ENCODE measurements at regions not wholly inside any gene's neighbourhood (a gene's known extent, or its start where the extent isn't known, plus 50 kb on each side); places are given as distances from the start of the nearest gene placed in this dataset.
"Not testable (repeated sequence)": the region's sequence is repeated elsewhere in the genome, so short reads cannot be mapped to it uniquely, and the experiment has no call there.

DNA sequence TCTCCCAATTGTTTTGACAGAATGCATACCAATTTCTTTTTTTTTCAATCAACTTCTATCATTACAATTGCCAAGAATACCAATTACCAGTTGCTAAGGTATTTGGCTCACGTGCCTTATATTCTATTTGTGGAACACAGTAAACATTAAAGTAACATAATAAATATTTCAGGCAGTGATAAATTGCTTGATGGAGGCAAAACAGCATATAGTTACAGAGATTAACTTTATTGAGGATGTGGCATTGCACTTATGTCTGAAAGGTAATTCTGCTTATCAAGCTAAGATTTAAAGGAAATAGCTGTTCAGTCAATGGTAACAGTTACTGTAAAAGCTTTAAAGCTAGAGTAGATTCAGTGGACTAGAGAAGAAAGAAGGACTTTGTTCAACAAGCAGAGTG, 1107.8 kb downstream of the FSCB start:
- no peak overlapping the region for H3K27ac Mint-ChIP-seq
- H3K4me1 Mint-ChIP-seq = no peaks in the 10 kb centered on the region
- no peak for DNase-seq
- no peaks in the 10 kb centered on the region for H3K36me3 Mint-ChIP-seq
- peaks cover 4% of the 10 kb centered on the region for H3K9me3 Mint-ChIP-seq
- no peak overlapping the region for H3K4me3 Mint-ChIP-seq
- H3K27me3 Mint-ChIP-seq = no peaks in the 10 kb centered on the region

DNA sequence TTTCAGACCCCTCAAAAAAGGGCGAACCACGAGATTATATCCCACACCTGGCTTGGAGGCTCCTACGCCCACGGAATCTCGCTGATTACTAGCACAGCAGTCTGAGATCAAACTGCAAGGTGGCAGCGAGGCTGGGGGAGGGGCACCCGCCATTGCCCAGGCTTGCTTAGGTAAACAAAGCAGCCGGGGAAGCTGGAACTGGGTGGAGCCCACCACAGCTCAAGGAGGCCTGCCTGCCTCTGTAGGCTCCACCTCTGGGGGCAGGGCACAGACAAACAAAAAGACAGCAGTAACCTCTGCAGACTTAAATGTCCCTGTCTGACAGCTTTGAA, 1136.6 kb downstream of the FSCB start:
- H3K36me3 Mint-ChIP-seq, DNase-seq, H3K4me1 Mint-ChIP-seq, H3K27ac Mint-ChIP-seq, H3K4me3 Mint-ChIP-seq, H3K27me3 Mint-ChIP-seq, H3K9me3 Mint-ChIP-seq: not testable (repeated sequence)

DNA sequence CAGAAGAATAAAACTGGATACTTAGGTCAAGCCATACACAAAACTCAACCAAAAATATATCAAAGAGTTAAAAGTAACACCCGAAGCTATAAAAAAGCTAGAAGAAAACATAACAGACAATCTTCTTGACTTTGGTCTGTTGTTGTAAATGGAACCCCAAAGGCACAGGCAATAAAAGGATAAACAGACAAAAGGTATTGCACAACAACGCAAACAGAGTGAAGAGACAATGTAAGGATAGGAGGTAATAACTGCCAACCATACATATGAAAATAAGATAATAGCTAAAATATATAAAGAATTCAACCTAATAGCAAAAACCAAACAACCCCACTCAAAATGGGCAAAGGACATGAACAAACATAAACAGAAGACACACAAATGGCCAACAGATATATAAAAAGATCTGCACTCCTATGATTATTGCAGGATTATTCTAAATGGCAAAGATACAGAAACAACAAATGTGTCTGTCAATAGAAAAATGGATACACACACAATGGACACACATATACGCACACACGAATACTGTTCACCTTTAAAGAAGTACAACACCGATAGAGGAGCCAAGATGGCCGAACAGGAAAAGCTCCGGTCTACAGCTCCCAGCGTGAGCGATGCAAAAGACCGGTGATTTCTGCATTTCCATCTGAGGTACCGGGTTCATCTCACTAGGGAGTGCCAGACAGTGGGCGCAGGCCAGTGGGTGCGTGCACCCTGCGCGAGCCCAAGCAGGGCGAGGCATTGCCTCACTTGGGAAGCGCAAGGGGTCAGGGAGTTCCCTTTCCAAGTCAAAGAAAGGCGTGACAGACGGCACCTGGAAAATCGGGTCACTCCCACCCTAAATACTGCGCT, 1137.1 kb downstream of the FSCB start:
- Mint-ChIP-seq H3K4me1 (no peaks in the 10 kb centered on the region), H3K36me3 (no peaks in the 10 kb centered on the region), H3K4me3 (no peak overlapping the region), H3K27me3 (no peaks in the 10 kb centered on the region), H3K27ac (no peak overlapping the region), H3K9me3 (peaks cover 9% of the 10 kb centered on the region)
- no peak for DNase-seq

DNA sequence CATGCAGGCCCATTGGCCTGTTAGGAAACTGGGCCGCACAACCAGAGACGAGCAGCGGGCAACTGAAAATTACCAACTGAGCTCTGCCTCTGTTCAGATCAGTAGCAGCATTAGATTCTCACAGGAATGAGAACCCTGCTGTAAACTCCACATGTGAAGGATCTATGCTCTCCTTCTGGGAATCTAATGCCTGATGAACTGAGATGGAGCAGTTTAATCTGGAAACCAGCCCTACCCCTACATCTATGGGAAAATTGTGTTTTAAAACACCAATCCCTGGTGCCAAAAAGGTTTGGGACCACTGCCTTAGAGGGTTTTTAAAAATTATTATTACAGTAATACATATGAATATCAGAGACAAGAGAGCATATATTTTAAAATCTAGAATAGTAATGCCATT, 1144.5 kb downstream of the FSCB start:
- H3K27me3 Mint-ChIP-seq = no peaks in the 10 kb centered on the region
- no peaks in the 10 kb centered on the region for H3K9me3 Mint-ChIP-seq
- H3K4me3 Mint-ChIP-seq = no peak overlapping the region
- no peak for DNase-seq
- no peaks in the 10 kb centered on the region for H3K4me1 Mint-ChIP-seq
- H3K36me3 Mint-ChIP-seq = no peaks in the 10 kb centered on the region
- H3K27ac Mint-ChIP-seq = no peak overlapping the region

DNA sequence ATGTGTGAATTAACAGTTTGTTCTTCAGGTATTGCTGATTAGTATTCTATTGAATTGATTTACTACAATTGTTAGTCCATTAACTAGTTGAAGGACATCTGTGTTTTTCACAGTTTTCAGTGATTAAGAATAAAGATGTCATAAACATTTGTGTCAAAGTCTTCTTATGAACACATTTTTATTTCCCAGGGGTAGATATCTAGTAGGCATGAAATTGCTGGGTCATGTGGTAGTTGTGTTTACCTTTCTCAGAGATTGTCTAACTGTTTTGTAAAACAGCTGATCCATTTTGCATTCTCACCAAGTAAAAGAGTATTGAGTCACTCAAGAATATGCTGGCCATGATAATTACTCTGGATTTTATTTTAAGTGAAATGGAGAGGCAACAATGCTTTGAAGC, 1145.3 kb downstream of the FSCB start:
- DNase-seq = no peak
- no peaks in the 10 kb centered on the region for H3K36me3 Mint-ChIP-seq
- H3K4me3 Mint-ChIP-seq = no peak overlapping the region
- no peaks in the 10 kb centered on the region for H3K9me3 Mint-ChIP-seq
- no peaks in the 10 kb centered on the region for H3K4me1 Mint-ChIP-seq
- no peak overlapping the region for H3K27ac Mint-ChIP-seq
- no peaks in the 10 kb centered on the region for H3K27me3 Mint-ChIP-seq

DNA sequence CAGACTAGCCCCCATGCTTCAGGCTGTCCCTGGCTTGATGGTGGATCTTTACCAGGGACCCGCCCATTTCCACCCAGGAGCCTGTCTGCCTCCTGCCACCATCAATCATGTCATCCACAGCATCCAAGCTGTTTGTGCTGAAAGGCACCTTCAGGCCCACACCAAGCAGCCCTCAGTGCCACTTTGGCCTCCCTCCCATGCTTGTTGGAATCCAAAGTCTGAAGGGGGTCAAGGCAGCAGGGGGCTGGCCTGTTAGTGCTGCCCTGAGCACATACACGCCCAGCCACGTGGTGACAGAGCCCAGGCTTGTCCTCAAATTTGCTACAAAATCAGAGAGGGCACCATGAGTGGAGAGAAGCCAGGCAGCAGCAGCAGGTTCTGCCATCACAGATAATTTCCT, 1146.8 kb downstream of the FSCB start:
- Mint-ChIP-seq H3K4me1 (no peaks in the 10 kb centered on the region), H3K4me3 (no peak overlapping the region), H3K9me3 (no peaks in the 10 kb centered on the region), H3K27ac (no peak overlapping the region), H3K27me3 (no peaks in the 10 kb centered on the region), H3K36me3 (no peaks in the 10 kb centered on the region)
- DNase-seq = no peak

DNA sequence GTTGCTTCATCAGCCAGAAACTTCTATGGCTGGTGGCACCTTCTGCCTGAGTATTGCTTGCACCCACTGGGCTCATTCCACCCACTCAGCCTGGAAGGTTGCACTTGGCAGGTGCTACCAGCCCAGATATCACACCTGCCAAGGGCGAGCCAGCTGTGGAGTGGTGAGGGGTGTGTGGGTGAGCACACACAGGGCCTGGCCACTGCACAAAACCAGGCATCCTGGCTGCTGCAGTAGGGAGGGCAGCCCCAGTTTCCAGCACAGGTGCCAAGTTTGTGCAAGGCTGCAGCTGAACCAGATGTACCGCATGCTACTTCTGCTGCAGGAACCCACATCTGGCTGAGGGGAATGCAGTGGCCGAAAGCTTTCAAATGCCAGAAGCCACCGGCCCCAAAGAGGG, 1147.8 kb downstream of the FSCB start:
- Mint-ChIP-seq H3K4me1 (no peaks in the 10 kb centered on the region), H3K36me3 (no peaks in the 10 kb centered on the region), H3K27me3 (no peaks in the 10 kb centered on the region), H3K9me3 (no peaks in the 10 kb centered on the region), H3K4me3 (no peak overlapping the region), H3K27ac (no peak overlapping the region)
- no peak for DNase-seq

DNA sequence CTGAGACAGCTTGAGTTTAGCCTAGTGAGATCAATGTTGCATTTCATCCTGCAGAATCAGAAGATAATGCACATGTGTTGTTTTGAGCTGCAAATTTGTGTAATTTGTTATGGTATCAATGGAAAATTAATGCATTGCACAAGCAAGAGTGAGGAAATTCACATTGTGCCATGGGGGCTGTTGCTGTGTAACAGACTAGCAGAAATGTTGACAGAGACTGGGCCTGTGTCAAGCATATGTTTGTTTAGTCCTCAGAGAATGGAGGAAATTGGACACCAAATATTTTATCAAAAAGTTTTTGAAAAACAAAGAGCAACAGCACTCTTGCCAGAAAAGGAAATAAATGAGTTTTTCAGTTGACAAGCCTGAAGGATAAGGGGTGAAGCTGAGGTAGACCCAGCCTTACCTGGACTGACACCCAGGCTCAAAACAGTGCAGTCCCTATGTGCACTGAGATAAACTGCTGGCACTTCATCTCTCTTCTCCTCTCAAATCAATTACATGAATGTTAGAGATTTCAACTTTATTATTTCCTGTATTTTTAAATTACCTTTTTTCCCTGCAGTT, 1150.0 kb downstream of the FSCB start:
- H3K4me1 Mint-ChIP-seq = no peaks in the 10 kb centered on the region
- H3K4me3 Mint-ChIP-seq = no peak overlapping the region
- H3K27me3 Mint-ChIP-seq = no peaks in the 10 kb centered on the region
- no peak overlapping the region for H3K27ac Mint-ChIP-seq
- DNase-seq = no peak
- no peaks in the 10 kb centered on the region for H3K9me3 Mint-ChIP-seq
- H3K36me3 Mint-ChIP-seq = no peaks in the 10 kb centered on the region

DNA sequence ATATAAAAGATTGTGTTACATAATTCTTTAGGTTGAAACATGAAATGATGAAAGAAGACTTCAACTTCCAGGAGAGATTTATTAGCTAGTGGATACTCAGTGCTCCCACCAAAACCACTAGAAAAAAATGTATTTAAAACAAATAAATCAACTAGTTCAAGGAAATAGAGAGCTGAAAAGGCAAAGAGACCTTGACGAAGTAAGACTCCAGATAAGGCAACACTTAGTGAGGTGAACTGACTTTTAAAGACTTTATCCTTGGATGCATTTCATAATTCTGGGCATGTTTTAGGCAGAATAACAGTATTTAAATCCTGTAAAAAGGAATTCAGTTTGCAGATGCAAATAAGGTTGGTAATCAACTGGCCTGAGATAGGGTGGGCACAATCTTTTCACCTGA, 1150.7 kb downstream of the FSCB start:
- Mint-ChIP-seq H3K36me3 (no peaks in the 10 kb centered on the region), H3K4me1 (no peaks in the 10 kb centered on the region), H3K27me3 (no peaks in the 10 kb centered on the region), H3K27ac (no peak overlapping the region), H3K4me3 (no peak overlapping the region), H3K9me3 (no peaks in the 10 kb centered on the region)
- DNase-seq = no peak

DNA sequence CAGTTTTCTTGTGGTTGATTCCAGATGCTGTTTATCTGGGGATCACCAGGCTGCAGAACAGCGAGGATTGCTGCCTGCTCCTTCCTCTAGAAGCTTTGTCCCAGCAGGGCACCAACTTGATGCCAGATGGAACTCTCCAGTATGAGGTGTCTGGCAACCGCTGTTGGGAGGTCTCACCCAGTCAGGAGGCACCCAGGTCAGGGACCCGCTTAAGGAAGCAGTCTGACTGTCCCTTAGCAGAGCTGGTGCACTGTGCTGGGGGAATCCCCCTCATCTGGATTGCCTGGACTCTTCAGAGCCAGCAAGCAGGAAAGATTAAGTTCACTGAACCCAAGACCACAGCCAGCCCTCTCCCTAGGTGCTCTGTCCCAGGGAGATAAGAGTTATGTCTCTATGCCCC, 1165.2 kb downstream of the FSCB start:
- H3K4me3 Mint-ChIP-seq = no peak overlapping the region
- H3K9me3 Mint-ChIP-seq = peaks cover 11% of the 10 kb centered on the region
- H3K36me3 Mint-ChIP-seq = no peaks in the 10 kb centered on the region
- no peak overlapping the region for H3K27ac Mint-ChIP-seq
- DNase-seq = no peak
- no peaks in the 10 kb centered on the region for H3K27me3 Mint-ChIP-seq
- no peaks in the 10 kb centered on the region for H3K4me1 Mint-ChIP-seq

DNA sequence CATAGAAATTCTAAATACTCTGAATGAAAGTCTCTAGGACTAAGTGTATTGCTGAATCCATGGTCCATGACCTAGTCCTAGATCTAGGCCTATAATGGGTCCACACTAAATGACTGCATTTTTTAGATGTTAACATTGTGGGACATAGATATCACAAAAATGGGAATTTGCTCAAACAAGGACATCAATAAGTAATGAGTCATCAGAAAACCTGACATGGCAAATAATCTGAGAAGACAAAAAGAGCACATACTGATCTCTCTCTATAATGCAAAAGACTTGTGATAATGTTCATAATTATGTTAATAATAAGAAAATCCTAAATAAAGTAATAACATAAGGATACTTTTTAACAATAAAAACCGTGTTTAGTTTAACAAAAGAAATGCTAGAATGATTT, 1168.4 kb downstream of the FSCB start:
- H3K4me1 Mint-ChIP-seq = no peaks in the 10 kb centered on the region
- H3K27ac Mint-ChIP-seq = no peak overlapping the region
- no peaks in the 10 kb centered on the region for H3K27me3 Mint-ChIP-seq
- H3K36me3 Mint-ChIP-seq = no peaks in the 10 kb centered on the region
- H3K4me3 Mint-ChIP-seq = no peak overlapping the region
- no peak for DNase-seq
- peaks cover 2% of the 10 kb centered on the region for H3K9me3 Mint-ChIP-seq

DNA sequence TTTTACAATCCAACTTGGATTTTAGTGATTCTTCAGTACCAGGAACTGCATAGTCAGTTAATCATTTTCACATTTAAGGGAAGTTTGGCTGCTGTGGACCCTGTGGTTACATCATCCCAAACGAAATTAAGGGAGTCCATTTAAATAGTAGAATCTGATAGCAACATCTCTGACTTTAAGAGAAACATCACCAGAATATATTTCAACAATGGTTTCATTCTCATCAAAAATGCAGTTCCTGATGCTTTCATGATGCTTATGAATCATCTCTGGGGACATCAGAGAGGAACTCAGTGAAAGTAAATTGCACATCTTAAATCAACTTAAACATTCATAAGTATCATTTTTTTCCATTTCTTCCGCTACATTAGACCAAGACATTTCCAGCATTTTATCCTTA, 1170.7 kb downstream of the FSCB start:
- Mint-ChIP-seq H3K27ac (no peak overlapping the region), H3K4me1 (no peaks in the 10 kb centered on the region), H3K36me3 (no peaks in the 10 kb centered on the region), H3K9me3 (peaks cover 2% of the 10 kb centered on the region), H3K27me3 (no peaks in the 10 kb centered on the region), H3K4me3 (no peak overlapping the region)
- DNase-seq = no peak

DNA sequence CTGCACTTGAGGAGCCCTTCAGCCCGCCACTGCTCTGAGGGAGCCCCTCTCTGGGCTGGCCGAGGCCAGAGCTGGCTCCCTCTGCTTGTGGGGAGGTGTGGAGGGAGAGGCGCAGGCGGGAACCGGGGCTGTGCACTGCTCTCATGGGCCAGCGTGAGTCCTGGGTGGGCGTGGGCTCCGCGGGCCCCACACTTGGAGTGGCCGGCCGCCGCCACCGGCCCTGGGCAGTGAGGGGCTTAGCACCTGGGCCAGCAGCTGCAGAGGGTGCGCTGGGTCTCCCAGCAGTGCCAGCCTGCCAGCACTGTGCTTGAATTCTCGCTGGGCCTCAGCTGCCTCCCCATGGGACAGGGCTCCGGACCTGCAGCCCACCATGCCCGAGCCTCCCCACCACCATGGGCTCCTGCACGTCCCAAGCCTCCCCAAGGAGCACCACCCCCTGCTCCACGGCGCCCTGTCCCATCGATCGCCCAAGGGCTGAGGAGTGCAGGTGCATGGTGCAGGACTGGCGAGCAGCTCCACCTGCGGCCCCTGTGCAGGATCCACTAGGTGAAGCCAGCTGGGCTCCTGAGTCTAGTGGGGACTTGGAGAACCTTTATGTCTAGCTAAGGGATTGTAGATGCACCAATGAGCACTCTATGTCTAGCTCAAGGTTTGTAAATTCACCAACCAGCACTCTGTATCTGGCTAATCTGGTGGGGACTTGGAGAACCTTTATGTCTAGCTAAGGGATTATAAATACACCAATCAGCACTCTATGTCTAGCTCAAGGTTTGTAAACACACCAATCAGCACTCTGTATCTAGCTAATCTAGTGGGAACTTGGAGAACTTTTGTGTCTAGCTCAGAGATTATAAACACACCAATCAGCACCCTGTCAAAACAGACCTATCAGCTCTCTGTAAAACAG, 1180.3 kb downstream of the FSCB start:
- not testable (repeated sequence) for H3K4me3 Mint-ChIP-seq, H3K9me3 Mint-ChIP-seq

DNA sequence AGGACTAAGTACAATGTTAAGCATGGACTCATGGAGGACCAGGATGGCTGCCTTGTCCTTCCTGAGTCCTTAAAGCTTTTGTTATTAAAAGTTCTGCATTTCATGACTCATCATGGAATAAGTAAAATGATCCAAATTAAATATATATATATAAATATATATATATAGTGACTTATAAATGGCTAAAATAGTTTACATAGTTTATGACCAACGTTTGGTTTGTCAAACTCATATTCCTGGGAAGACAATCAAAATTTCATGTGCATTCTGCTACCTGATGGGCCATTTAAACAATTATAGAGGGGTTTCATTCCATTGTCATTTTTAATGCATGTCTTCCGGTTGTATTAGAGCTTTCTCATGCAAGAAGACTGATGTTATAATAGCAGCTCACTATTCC, 1190.7 kb downstream of the FSCB start:
- Mint-ChIP-seq H3K4me1 (no peaks in the 10 kb centered on the region), H3K27me3 (no peaks in the 10 kb centered on the region), H3K4me3 (no peak overlapping the region), H3K27ac (no peak overlapping the region), H3K9me3 (peaks cover 4% of the 10 kb centered on the region), H3K36me3 (no peaks in the 10 kb centered on the region)
- DNase-seq = no peak

More for the DNA sequence above, 1180.3 kb downstream of the FSCB start:
- not testable (repeated sequence) for DNase-seq, H3K36me3 Mint-ChIP-seq, H3K27me3 Mint-ChIP-seq, H3K4me1 Mint-ChIP-seq, H3K27ac Mint-ChIP-seq

DNA sequence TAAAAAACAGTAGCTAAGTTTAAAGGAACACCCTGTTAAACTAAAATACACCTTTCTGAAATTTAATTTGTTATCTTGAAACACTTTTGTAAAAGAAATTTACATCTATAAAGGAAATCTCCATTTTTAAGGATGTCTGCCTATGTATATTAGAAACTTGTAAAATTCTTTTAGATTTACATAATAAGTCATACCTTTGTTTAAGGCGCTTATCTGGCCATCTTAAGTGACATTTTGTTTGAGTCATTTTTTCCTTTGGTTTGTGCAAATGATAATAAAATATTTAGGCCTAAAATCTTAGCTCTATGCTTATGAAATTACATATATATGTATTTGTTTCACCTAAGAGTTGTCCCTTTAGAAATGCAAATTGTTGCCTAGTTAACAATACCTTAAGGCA, 1193.4 kb downstream of the FSCB start:
- H3K9me3 Mint-ChIP-seq = peaks cover 7% of the 10 kb centered on the region
- no peak overlapping the region for H3K4me3 Mint-ChIP-seq
- no peak for DNase-seq
- H3K4me1 Mint-ChIP-seq = no peaks in the 10 kb centered on the region
- no peaks in the 10 kb centered on the region for H3K27me3 Mint-ChIP-seq
- H3K36me3 Mint-ChIP-seq = no peaks in the 10 kb centered on the region
- H3K27ac Mint-ChIP-seq = no peak overlapping the region
